ENCODE measurements at regions not wholly inside any gene's neighbourhood (a gene's known extent, or its start where the extent isn't known, plus 50 kb on each side); places are given as distances from the start of the nearest gene placed in this dataset.

DNA sequence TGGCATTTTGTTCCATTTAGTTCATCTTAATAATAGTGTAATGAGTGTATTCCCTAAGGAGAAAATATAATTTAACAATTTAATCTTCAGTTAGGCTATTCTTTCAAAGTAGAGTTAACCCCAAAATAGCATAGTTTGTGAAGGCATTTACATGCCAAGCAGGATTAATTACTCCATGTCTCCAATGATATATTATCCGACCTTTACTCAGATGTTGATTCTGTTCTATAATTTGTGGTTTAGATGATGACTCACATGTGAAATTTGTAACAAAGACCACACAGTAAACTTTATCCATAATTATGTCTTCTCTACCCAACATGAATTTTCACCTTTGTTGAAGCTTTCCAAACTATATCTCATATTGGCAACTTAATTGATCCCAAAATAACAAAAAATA lies 2065.2 kb downstream of the MRPL39 start:
- Histone ChIP-seq H3K27me3 (no peaks in the 10 kb centered on the region), H3K36me3 (no peaks in the 10 kb centered on the region), H3K27ac (no peak overlapping the region), H3K9me3 (no peaks in the 10 kb centered on the region), H3K4me3 (no peak overlapping the region), H3K4me1 (no peaks in the 10 kb centered on the region)
- TF ChIP-seq POLR2AphosphoS5 (IDR thresholded peaks at IDR 0.05) (no peak), POLR2A (IDR thresholded peaks at IDR 0.05) (no peak)
- TF ChIP-seq, protein P1, sequence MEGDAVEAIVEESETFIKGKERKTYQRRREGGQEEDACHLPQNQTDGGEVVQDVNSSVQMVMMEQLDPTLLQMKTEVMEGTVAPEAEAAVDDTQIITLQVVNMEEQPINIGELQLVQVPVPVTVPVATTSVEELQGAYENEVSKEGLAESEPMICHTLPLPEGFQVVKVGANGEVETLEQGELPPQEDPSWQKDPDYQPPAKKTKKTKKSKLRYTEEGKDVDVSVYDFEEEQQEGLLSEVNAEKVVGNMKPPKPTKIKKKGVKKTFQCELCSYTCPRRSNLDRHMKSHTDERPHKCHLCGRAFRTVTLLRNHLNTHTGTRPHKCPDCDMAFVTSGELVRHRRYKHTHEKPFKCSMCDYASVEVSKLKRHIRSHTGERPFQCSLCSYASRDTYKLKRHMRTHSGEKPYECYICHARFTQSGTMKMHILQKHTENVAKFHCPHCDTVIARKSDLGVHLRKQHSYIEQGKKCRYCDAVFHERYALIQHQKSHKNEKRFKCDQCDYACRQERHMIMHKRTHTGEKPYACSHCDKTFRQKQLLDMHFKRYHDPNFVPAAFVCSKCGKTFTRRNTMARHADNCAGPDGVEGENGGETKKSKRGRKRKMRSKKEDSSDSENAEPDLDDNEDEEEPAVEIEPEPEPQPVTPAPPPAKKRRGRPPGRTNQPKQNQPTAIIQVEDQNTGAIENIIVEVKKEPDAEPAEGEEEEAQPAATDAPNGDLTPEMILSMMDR (IDR thresholded peaks at IDR 0.05) = no peak
- no peak for DNase-seq (ENCODE audit: low spot score in 2 of 2)
- intact Hi-C loops (cut with DNase I; ENCODE audit: low total_unique reads) = no loop called here

DNA sequence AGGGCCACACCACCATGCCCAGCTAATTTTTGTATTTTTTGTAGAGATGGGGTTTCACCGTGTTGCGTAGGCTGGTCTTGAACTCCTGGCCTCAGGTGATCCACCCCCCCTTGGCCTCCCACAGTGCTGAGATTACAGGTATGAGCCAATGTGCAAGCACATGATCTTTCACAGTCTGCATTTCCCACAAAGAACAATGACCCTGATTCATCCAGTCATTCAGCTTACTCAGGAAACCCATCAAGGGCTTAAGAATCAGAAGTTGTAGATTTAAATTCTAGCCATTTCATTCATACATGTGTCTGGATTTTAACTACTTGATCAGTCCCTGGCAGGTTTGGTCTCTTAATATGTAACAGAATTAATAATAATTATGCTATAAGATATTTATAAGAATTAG lies 2065.7 kb downstream of the MRPL39 start:
- intact Hi-C loops (cut with DNase I; ENCODE audit: low total_unique reads) = no loop called here
- TF ChIP-seq POLR2AphosphoS5 (IDR thresholded peaks at IDR 0.05) = no peak
- no peak for TF ChIP-seq POLR2A (IDR thresholded peaks at IDR 0.05)
- TF ChIP-seq, protein P1 (IDR thresholded peaks at IDR 0.05) = no peak
- Histone ChIP-seq H3K27ac (no peak overlapping the region), H3K36me3 (no peaks in the 10 kb centered on the region), H3K4me1 (no peaks in the 10 kb centered on the region), H3K4me3 (no peak overlapping the region), H3K9me3 (no peaks in the 10 kb centered on the region), H3K27me3 (no peaks in the 10 kb centered on the region)
- no peak for DNase-seq (ENCODE audit: low spot score in 2 of 2)

DNA sequence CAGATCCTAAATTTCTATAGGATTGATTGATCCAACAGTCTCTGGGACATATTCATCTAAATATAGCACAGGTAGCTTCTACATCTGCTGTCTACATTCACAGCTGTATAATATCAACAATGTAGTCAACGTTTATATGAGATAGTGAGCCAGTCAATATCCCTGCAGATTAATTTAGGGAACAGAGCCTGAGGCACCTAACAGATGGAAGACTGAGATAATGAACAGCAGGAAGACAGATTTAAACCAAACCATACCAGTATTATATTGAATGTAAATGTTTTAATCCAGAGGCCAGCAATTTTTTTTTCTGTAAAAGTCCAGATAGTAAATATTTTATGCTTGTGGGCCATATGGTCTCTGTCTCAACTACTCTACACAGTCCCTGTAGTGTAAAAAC lies 2072.4 kb downstream of the MRPL39 start:
- H3K9me3 ChIP-seq = no peaks in the 10 kb centered on the region
- no peaks in the 10 kb centered on the region for H3K27me3 ChIP-seq
- H3K4me3 ChIP-seq = no peak overlapping the region
- no peak overlapping the region for H3K27ac ChIP-seq
- no peak for DNase-seq (ENCODE audit: low spot score in 2 of 2)
- no peaks in the 10 kb centered on the region for H3K4me1 ChIP-seq
- intact Hi-C loops (cut with DNase I; ENCODE audit: low total_unique reads) = no loop called here
- TF ChIP-seq POLR2AphosphoS5 (IDR thresholded peaks at IDR 0.05) (no peak), POLR2A (IDR thresholded peaks at IDR 0.05) (no peak)
- TF ChIP-seq, protein P1 (IDR thresholded peaks at IDR 0.05) = no peak
- H3K36me3 ChIP-seq = no peaks in the 10 kb centered on the region

DNA sequence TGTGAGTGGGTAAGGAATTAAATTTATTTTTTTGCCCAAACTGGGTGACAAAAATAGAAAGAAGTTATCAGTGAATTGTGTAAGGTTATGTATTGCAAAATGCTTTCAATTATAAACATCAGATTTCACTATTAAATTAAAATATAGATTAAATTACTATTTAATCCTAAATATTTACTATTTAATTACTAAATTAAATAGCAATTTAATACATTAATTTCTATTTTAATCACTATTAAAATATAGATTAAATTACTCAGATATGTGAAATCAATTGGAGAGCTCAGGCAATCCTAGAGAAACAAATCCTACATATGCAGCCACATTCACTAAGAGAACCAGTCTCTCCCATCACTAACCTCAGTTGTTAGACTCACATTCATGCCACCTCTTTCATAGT lies 2075.8 kb downstream of the MRPL39 start:
- intact Hi-C loops (cut with DNase I; ENCODE audit: low total_unique reads) = no loop called here
- no peak for TF ChIP-seq POLR2A (IDR thresholded peaks at IDR 0.05)
- no peak for TF ChIP-seq POLR2AphosphoS5 (IDR thresholded peaks at IDR 0.05)
- TF ChIP-seq, protein P1 (IDR thresholded peaks at IDR 0.05) = no peak
- DNase-seq (ENCODE audit: low spot score in 2 of 2) = no peak
- Histone ChIP-seq H3K9me3 (no peaks in the 10 kb centered on the region), H3K4me1 (no peaks in the 10 kb centered on the region), H3K27me3 (no peaks in the 10 kb centered on the region), H3K36me3 (no peaks in the 10 kb centered on the region), H3K27ac (no peak overlapping the region), H3K4me3 (no peak overlapping the region)

DNA sequence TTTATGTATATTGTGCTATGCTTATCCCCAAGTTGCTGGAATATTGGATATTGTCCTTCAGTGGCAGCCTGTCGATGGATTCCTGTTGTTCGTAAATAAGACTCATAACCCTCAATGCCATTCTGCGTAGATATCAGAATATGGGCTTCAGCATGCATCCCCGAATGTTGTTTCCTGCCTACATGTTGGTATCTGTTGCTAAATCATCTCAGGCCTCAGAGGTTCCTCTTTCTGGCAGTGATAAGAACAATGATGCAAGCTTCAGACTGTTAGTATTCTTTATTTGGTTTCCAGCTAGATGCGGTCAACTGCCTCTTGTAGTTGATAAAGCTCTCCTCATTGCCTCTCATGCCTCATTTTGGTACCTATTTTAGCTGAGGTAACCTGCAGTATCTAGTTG lies 2082.6 kb downstream of the MRPL39 start:
- H3K27ac ChIP-seq = no peak overlapping the region
- no peaks in the 10 kb centered on the region for H3K9me3 ChIP-seq
- no peaks in the 10 kb centered on the region for H3K27me3 ChIP-seq
- TF ChIP-seq POLR2AphosphoS5 (IDR thresholded peaks at IDR 0.05) (no peak), POLR2A (IDR thresholded peaks at IDR 0.05) (no peak)
- TF ChIP-seq, protein P1 (IDR thresholded peaks at IDR 0.05) = no peak
- no peak overlapping the region for H3K4me3 ChIP-seq
- DNase-seq (ENCODE audit: low spot score in 2 of 2) = no peak
- H3K36me3 ChIP-seq = no peaks in the 10 kb centered on the region
- intact Hi-C loops (cut with DNase I; ENCODE audit: low total_unique reads) = no loop called here
- no peaks in the 10 kb centered on the region for H3K4me1 ChIP-seq
